ENCODE measurements at regions not wholly inside any gene's neighbourhood (a gene's known extent, or its start where the extent isn't known, plus 50 kb on each side); places are given as distances from the start of the nearest gene placed in this dataset.

GRCh38 chr14:65238456-65238855, 136.1 kb upstream of the MAX start (continued):
- TF ChIP-seq ZNF142 (CRISPR knock-in tag; IDR thresholded peaks at IDR 0.05) (no peak), IRF2 (CRISPR knock-in tag; IDR thresholded peaks at IDR 0.05) (no peak), ZNF17 (CRISPR knock-in tag; IDR thresholded peaks at IDR 0.05) (no peak), ZBTB49 (CRISPR knock-in tag; IDR thresholded peaks at IDR 0.05; ENCODE audit: borderline replicate concordance) (no peak), SUZ12 (IDR thresholded peaks at IDR 0.05; ENCODE audit: low read depth, low read length) (no peak), ZNF276 (CRISPR knock-in tag; IDR thresholded peaks at IDR 0.05; ENCODE audit: low read depth) (no peak), ZNF451 (CRISPR knock-in tag; IDR thresholded peaks at IDR 0.05) (no peak), GABPB1 (CRISPR knock-in tag; IDR thresholded peaks at IDR 0.05) (no peak), CREM (IDR thresholded peaks at IDR 0.05) (peak; percentile 45; the same call in 1 of the 2 replicates), CREM (CRISPR knock-in tag; IDR thresholded peaks at IDR 0.05) (no peak), ATF4 (CRISPR knock-in tag; IDR thresholded peaks at IDR 0.05) (no peak), ZNF513 (CRISPR knock-in tag; conservative IDR thresholded peaks at IDR 0.05) (no peak), MNT (IDR thresholded peaks at IDR 0.05) (no peak), ATRX (CRISPR knock-in tag; IDR thresholded peaks at IDR 0.05; ENCODE audit: borderline replicate concordance) (no peak), ZBTB1 (CRISPR knock-in tag; IDR thresholded peaks at IDR 0.05; ENCODE audit: borderline replicate concordance) (no peak), ZFX (CRISPR knock-in tag; IDR thresholded peaks at IDR 0.05; ENCODE audit: low read depth) (no peak)
